ENCODE measurements at regions not wholly inside any gene's neighbourhood (a gene's known extent, or its start where the extent isn't known, plus 50 kb on each side); places are given as distances from the start of the nearest gene placed in this dataset.

- no peak for ATAC-seq
- intact Hi-C loops (cut with DNase I): no loop called here
- H3K27ac ChIP-seq: no peak overlapping the region
Measured at GRCh38 chr6:65830151-65830550, 123.1 kb upstream of the EYS start.

GRCh38 chr6:65819152-65819551, 112.1 kb upstream of the EYS start:
- no peaks in the 10 kb centered on the region for H3K36me3 ChIP-seq
- ATAC-seq (no peak), DNase-seq (no peak), FAIRE-seq (no peak)
- intact Hi-C loops (cut with DNase I): no loop called here
- no peaks in the 10 kb centered on the region for H3K4me1 ChIP-seq
- no peak overlapping the region for H3K4me3 ChIP-seq
- TF ChIP-seq CTCF (IDR thresholded peaks at IDR 0.05): no peak
- H3K27me3 ChIP-seq: no peaks in the 10 kb centered on the region
- 70 to 74% methylated on average over 2 of the region's 2 CpGs for WGBS, 2 donors
- H3K9me3 ChIP-seq: no peaks in the 10 kb centered on the region
- no peak overlapping the region for H3K27ac ChIP-seq

More at GRCh38 chr6:65830151-65830550, 123.1 kb upstream of the EYS start:
- Histone ChIP-seq H3K4me3 (no peak overlapping the region), H3K9me3 (no peaks in the 10 kb centered on the region), H3K27me3 (no peaks in the 10 kb centered on the region), H3K4me1 (no peaks in the 10 kb centered on the region), H3K36me3 (no peaks in the 10 kb centered on the region)
- DNase-seq (no peak), FAIRE-seq (no peak)
- no peak for TF ChIP-seq CTCF (IDR thresholded peaks at IDR 0.05)

- WGBS, 2 donors: 51 to 57% methylated on average over 5 of the region's 5 CpGs
- H3K27me3 ChIP-seq: no peaks in the 10 kb centered on the region
- no peak for TF ChIP-seq CTCF (IDR thresholded peaks at IDR 0.05)
- no peaks in the 10 kb centered on the region for H3K36me3 ChIP-seq
- no peak overlapping the region for H3K27ac ChIP-seq
- DNase-seq: no peak
- intact Hi-C loops (cut with DNase I): no loop called here
- ATAC-seq: no peak
- H3K4me3 ChIP-seq: no peak overlapping the region
- H3K9me3 ChIP-seq: no peaks in the 10 kb centered on the region
- FAIRE-seq: no peak
- H3K4me1 ChIP-seq: no peaks in the 10 kb centered on the region
Measured at GRCh38 chr6:65818576-65818975, 111.5 kb upstream of the EYS start.

GRCh38 chr6:65816991-65817390, 110.0 kb upstream of the EYS start:
- H3K27ac ChIP-seq: no peak overlapping the region
- no peaks in the 10 kb centered on the region for H3K4me1 ChIP-seq
- 49 to 61% methylated on average over 2 of the region's 2 CpGs for WGBS, 2 donors
- H3K36me3 ChIP-seq: no peaks in the 10 kb centered on the region
- no peak for TF ChIP-seq CTCF (IDR thresholded peaks at IDR 0.05)
- DNase-seq (no peak), FAIRE-seq (no peak), ATAC-seq (no peak)
- H3K9me3 ChIP-seq: no peaks in the 10 kb centered on the region
- H3K27me3 ChIP-seq: no peaks in the 10 kb centered on the region
- intact Hi-C loops (cut with DNase I): no loop called here
- H3K4me3 ChIP-seq: no peak overlapping the region

- TF ChIP-seq CTCF (IDR thresholded peaks at IDR 0.05): no peak
- ATAC-seq: no peak
- FAIRE-seq: no peak
- Histone ChIP-seq H3K4me3 (no peak overlapping the region), H3K27ac (no peak overlapping the region), H3K9me3 (no peaks in the 10 kb centered on the region), H3K27me3 (no peaks in the 10 kb centered on the region), H3K36me3 (no peaks in the 10 kb centered on the region), H3K4me1 (no peaks in the 10 kb centered on the region)
- no peak for DNase-seq
- intact Hi-C loops (cut with DNase I): no loop called here
- 45 to 71% methylated on average over 3 of the region's 3 CpGs for WGBS, 2 donors
Measured at GRCh38 chr6:65814071-65814470, 107.0 kb upstream of the EYS start.

Measured in pancreas (tissue), 10 donors.